NCI-H82 treated with DMSO at 0.1 percent for 48 hours (cell line): ENCODE measurements at regions not wholly inside any gene's neighbourhood (a gene's known extent, or its start where the extent isn't known, plus 50 kb on each side); places are given as distances from the start of the nearest gene placed in this dataset.

Experiments
- DNase-seq: peaks from one replicate; lab custom pipeline; 2025; ENCODE audit not compliant: unreplicated experiment; lab: John Stamatoyannopoulos, UW

DNA sequence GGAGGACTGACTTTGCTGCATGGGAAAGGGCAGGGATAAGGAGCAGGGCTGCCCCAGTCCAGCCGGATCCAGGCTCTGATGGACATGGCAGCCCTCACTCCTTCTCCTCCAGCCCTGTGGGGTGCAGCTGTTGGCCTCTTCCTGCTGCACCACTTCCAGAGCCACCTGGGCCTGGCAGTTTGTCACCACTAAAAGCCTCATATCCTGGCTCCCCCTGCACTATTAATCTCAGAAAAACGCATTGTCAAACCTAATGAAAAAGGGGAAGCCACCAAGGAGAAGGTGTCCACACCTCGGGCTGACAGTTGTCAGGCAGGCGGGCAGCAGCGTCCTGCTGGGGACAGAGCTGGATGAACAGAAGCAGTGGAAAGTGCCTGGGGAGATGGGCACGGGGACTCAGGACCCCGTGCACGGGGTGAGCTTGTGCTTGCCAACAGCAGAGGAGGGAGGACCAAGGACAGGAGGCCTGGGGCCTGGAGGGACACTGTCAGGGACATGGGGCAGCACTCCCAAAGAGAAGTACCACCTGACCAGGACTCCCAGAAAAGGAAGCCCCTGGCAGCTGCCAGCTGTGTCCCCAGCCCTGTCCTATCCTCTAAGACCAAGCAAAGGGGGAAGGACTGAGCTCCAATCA, 151.1 kb upstream of the TSHZ3 start:
- no peak for DNase-seq

DNA sequence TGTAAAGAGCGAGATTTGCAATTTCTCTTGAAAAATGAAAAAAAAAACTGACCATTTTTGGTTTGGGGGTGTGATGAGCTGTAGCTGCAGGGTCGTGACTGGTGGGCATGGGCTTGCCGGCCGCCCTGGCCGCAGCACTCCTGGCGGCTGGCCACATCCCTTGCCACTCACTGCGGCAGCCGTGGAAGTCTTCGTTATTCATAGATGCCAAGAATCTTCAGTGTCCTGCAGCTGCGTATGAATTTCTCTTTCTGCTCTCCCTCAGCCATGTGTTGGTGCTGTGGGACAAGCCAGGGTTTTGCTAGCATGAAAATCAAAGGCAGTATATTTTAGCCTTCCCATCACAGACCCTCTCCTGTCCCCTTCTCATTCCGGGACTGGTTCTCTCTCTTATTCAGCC, 151.7 kb upstream of the TSHZ3 start:
- DNase-seq: no peak

DNA sequence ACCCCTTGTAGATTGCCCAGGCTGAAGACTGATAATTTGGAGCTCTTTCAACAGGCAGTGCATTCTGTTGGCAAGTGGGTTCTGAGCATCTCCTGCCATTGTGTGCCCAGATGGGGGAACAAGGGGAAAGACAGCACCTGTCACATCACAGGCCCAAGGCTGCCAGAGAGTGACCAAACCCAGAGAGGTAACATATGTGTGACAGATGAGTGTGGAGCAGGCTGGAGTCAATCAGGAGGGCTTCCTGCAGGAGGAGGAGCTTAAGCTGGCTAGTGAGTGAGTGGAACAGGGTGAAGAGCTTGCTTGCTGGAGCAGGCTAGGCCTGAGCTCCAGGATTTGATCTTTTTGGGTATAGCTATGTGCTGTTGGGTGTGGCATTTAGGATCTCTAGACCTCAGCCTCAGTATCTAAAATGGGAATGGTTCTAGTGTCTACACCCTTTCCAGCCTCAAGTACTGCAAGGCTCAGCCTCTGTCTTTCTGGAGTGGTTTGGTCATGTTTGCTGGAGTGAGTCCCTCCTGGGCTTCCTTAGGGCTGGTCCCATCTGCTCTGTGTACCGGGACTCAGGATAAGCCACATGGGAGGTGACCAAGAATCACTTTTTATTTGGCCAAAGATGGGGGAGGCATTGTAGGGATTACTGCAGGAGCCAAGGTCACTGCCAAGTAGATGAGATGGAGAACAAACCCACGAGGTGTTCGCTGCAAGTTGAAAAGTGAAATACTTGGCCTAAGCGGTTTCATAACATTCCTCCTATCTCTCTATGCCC, 152.4 kb upstream of the TSHZ3 start:
- DNase-seq: no peak

DNA sequence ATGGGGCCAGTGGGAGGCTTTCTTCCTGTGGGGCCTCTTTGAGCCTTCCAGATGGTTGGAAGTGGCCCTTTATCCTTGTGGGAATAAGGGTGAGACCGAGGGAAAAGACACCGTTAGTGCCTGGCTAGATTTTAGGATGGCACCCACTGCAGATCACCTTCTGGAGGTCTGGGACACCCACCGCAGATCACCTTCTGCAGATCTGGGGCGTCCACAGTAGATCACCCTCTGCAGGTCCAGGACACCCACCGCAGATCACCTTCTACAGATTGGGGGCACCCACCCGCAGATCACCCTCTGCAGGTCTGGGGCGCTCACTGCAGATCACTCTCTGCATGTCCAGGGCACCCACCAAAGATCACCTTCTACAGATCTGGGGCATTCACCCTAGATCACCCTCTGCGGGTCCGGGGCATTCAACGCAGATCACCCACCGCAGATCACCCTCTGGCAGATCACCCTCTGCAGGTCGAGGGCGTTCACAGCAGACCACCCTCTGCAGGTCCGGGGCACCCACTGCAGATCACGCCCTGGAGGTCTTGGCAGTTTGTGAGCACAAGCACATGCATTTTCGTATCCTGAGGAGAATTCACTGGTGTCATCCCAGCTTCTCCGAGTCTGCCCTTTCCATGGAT, 153.4 kb upstream of the TSHZ3 start:
- DNase-seq: no peak

DNA sequence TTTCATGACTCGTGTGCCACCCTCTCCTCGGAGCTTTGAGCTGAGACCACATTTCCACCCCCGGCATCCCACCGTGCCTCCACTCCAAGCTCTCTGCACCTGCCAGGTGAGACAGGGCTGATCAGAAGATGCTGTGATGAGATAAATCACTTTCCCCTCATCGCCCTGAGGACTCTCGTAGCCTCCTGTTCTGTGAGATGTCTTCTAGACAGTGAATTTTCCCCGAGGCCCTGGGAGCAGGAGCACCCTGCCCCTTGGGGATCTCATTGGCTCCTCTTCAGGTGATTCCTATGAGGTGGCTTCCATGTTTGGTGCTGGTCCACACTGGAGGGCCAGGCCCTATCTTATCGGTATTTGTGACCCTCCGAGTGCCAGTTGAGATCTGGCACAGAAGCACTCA, 154.0 kb upstream of the TSHZ3 start:
- no peak for DNase-seq

DNA sequence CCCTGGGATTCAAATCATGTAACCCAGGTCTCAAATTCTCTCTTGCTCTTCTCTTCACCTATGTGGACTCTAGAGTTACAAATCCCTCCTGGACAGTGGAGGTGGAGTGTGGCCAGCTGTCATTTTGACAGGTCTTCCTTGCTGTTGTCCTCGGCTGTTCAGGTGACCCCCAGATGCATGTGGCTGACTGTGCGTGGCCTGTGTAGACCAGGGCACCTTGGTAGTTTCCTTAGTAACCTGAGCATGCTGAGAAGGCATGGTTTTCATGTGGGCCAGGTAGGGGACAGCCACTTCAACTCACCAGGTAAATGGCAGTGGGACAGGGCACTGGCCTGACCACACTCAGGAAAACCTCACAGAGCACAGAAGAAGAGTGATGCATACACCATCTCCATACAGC, 155.0 kb upstream of the TSHZ3 start:
- DNase-seq: no peak

DNA sequence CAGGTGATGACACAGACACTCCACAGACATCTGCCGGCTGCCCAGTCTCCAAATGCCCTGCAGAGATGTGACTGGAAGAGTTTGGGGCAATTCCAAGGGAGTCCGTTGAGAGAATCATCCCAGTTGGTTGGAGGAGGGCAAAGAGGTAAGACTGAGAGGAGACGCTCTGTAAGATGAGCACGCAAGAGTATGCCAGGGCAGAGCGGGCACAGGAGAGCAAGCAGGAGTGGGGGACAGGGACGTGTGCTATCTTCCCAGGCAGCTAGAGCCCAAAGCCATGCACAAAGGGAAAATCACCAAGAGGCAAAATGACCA, 156.3 kb upstream of the TSHZ3 start:
- DNase-seq: no peak

DNA sequence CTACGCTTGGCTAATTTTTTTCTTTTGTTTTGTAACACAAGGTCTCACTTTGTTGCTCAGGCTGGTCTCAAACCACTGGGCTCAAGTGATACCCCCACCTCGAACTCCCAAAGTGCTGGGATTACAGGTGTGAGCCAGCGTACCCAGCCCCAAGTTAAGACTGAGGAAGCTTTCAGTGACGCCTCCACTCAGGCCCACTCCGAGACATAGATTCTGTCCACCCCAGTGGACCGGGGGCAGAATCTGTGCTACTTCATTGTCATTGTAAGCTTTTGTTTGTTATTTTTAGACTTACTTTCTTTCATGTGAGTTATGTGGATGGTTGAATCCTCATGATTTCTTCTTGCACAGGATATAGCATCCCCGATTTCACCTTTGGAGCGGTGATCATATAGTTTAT, 156.9 kb upstream of the TSHZ3 start:
- DNase-seq: no peak

DNA sequence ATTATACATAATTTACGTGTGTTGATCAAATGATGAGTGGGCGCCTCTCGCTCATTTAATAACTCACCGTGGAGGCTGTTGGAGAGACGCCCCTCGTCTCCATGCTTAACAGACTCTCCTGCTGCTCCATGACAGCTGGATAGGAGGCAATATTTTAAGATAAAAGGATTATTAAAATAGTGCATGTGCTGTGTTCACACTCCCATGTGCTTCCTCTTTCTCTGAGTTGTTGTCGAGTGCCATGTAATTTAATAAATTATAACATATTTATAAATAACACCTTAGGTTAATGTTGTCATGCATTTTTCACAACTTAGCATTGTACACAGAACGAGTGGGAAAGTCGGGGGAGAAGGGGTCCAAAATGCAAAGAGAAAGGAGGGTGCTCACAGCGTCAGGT, 161.4 kb upstream of the TSHZ3 start:
- DNase-seq: no peak

DNA sequence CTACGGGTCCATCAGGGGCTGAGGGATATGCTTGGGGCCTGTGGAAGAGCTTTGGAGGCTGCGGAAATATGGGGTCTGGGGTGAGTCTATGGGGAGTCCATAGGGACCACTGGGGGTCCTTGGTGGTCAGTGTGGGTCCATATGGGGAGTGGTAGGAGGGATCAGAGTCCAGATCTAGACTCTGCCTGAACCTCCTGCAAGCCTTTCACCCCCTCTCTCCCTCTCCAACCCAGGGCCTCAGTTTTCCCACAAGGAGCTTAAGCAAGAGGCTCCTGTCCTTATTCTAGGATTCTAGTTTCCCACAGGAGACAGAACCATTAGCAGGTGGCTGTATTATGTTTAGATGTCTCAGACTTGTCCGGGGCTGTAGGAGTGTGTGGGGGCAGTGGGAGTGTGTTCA, 161.9 kb upstream of the TSHZ3 start:
- DNase-seq: no peak

DNA sequence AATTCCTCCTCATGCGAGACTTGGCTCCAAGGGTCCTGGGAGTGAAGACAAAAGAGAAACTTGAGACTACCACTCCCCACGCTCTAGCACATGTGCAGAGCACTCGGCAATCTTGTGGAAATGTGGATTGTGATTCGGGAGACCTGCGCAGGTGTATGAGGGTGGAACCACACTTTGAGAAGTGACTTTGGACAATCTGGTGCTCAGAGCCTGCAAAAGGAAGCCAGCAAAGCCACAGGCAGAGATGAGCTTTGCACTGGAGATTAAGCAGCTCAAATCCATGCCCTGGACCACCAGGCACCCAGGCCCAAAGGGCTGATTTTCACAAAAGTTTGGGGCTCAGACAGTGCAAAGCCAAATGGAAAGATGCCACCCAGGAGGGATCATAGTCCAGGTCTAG, 162.5 kb upstream of the TSHZ3 start:
- DNase-seq: no peak

DNA sequence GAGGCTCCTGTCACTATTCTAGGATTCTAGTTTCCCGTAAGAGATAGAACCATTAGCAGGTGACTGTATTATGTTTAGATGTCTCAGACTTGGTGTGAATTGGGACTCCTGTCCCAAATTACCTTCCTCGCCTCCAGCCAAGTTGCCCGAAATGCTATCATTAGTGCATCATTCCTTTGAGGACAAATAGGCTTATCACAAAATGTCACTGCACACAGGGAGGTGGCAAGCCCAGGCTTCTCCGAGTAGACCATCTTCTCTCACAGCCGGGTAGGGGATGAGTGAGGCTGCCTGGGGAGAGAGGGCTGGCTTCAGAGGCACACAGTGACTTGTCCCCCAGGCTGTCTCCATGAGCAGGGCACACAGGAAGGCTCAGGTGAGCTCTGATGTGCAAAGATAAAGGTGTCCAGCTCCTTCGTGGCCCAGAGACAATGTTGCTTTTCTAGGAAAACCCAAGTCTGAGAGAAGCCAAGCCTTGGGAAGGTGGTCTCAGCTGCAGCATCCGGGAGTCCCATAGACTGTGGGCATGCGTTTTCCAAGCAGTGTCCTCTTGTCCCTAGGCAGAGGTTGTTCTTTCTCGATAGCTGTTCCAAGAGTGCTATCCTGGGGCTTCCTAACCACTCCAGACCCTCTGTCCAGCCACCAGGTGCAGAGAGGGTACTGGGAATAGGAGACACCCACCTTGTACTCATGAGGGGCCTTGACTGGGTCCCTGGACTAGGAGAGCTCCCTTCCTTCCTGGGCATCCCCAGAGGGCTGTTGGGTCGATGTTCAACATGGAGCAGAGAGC, 163.1 kb upstream of the TSHZ3 start:
- no peak for DNase-seq

DNA sequence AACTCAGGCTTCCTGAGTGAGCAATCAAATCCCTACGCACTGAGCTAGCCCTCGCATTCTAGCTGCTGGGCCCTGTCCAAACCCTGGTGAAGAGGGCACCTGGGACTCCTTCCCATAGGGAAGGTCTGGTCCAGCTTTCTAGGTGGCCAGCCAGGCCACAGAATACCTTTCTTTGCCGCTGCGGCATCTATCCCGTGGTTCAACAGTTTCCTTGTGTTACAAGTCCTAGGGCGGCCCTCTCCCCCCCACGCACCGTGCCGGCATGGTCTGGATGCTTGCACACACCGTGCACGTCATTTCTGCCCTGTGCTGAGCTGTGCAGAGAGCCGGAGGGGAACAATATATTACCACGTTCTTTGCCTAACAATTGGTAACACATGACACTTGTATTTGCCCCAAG, 164.6 kb upstream of the TSHZ3 start:
- DNase-seq: no peak

DNA sequence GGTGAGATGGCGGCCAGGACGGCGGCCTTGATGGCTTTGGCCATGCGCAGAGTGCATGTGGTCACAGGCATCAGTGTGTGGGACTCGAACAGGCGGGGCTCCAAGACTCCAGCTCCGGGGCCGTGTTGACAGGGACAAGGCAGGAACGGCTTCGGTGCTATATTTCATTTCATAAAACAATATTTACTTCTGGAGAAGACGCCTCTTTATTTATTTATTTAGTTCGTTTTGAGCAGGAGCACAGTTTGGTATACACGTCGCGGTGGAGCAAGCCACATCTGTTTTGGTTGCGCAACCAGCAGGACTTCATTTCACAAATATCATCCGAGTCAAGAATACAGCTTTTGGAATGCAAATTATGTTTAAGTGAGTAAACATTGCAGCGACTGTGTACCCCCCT, 166.7 kb upstream of the TSHZ3 start:
- no peak for DNase-seq

DNA sequence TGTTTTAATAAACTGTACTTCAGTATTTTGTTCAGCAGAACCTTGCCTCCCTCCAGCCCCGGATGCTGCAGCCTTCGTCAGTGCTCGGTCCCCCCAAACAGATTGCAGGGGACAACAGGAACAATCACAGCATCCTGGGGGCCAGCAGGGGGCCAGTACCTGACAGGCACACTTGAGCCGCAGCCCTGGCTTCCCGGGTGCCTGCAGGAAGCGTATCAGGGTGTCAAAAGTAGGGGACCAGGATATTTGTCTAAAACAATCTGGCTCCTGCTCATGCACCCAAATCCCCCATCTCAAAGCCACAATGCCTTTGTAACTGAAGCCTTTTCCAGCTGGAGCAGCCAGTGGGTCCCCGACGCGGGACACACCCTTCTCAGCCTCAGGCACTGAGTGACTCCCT, 167.5 kb upstream of the TSHZ3 start:
- DNase-seq: no peak

DNA sequence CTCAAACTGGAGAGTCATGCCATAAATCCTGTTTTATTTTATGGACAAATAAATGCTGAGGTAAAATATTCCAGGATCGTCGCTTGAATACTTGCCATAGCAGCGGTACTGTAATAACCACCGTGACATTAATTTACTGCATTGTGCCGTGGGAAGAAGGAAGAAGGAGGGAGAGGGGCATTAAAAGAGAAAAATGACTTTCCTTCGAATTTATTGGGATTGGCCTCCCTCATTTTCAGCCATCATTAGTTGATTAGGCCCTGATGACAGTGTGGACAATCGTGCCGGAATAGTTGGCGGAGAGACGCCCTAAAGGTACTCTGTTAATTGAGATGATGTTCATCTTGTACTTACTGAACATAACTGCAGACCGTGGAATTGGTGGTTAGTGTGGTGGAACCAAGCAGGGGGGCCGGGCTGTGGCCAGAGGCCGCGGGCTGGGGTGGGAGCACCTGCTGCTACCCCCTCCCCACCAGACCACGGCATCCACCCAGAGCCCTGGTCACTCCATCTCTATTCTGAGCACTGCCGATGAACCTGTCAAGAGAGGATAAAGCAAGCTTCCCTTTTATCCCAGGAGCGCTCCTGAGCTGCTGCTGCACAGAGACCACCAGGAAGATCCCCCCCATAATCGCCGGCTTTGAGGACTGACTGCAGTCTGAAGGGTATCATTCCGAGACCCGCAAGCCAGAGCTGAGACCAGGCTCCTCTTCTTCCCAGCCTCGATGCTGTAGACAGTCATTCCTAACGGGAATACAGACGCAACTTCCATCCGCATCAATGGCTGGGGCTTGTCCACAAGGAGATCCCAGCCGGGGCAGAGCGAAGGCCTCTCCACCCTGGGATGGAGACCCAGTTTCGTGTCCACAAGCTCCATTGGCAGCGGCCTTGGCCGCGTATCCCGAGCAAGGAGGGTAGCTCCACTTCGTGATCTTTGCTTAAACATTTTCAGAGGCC, 168.3 kb upstream of the TSHZ3 start:
- DNase-seq: no peak

DNA sequence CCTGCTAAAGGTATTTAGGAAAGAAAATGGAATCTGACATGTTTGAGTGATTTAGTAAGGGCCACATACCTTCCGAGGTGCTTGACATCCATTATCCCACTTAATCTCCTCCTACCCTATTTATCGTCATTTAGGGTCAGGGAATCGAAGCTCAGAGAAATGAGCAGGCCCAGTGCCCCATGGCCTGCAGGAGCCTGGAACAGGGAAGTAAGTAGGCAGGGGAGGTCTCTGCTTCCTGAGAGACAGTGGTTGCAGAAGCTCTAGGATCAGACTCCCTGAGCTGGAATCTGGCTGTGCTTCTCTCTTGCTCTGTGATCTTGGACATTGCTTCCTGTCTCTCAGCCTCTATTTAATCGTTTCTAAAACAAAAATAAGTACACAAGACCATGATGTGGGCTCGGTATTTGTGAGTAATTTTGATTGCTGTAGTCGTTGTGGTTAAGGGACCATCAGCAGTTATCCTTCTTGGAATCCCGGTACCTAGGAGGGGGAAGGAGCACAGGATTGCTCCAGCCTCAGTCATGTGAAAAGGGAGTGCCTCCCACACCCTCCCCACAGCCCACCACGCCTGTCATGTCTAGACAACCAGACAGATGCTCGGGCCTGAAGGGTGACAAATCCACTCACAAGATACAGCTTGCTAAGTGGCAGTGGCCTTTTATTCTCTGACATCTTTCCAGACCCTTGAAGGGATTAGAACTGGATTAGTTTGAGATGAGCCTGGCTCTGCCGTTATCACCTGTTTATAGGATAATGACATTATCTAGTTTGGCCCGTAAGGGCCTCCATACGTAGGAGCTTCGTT, 169.2 kb upstream of the TSHZ3 start:
- peak; percentile 94 for DNase-seq

DNA sequence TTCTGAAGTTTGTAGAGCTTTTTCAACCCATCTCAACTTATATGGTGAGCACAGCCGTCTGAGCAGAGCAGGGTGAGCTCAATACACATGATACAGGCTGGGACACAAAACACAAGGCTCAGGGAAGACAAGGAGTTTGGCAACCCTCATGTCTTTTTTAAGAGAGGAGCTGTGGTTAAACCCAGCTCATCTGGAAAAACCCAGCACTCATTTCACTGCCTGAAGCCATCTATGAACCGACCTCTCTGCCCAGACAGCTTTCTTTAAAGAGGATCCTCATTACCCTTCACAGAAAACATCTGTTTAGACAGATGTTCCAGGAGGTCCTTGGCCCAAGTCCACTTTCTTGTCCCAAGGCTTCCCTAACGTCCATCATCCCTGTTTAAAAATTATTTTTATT, 170.0 kb upstream of the TSHZ3 start:
- no peak for DNase-seq

DNA sequence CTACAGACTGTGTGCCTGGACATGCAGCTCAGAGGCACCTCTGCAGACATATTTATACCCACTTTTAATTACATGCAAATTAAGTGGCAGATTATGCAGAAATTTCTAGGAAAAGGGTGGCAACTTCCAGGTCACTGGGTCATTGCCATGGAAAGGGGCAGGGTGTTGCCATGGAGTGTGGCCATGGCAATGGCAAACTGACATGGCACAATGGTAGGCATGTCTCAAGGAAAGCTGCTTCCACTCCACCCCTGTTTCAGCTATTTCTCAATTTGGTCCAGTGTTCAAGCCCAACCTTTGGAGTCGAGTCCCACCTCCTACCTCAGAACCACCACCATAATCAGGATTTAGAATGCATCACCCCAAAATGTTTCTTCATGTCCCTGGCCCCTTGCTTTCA, 170.7 kb upstream of the TSHZ3 start:
- DNase-seq: no peak

DNA sequence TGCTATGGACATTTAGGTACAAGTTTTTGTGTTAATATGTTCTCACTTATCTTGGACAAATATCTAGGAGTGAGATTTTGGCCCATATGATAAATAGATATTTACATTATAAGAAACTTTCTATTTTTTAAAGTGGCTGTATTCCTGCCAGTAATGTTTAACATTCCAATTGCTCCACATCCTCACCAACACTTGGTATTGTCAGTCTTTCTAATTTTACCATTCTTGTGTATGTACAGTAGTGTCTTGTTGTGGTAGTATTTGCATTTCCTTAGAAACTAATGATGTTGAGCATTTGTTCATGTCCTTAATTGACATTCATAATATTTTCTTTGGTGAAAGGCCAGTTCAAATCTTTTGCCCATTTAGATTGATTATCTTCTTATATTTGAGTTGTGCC, 171.4 kb upstream of the TSHZ3 start:
- DNase-seq: no peak
